GM23248 (cell line): ENCODE measurements at regions not wholly inside any gene's neighbourhood (a gene's known extent, or its start where the extent isn't known, plus 50 kb on each side); places are given as distances from the start of the nearest gene placed in this dataset.

Source experiments
- DNase-seq: peaks from one replicate; pipeline ENCODE4 v3.0.0-alpha.2; 2015
- H2AFZ ChIP-seq: fragments of 200-600 bp; sonication (generic); 2 replicates; pipeline ENCODE4 v1.6.1; 2016; ENCODE audit warnings: antibody characterized with exemption
- H3F3A ChIP-seq: fragments of 200-600 bp; sonication (generic); 2 replicates; pipeline ENCODE4 v1.6.1; 2016; ENCODE audit warnings: mild to moderate bottlenecking, antibody characterized with exemption, mixed run types; ENCODE audit not compliant: insufficient read depth
- H3K27ac ChIP-seq: fragments of 200-600 bp; sonication (generic); 2 replicates; pipeline ENCODE4 v1.5.1; 2016; ENCODE audit warnings: mild to moderate bottlenecking
- H3K27me3 ChIP-seq: fragments of 200-600 bp; sonication (generic); replicated peaks from 2 replicates; pipeline ENCODE4 v1.6.1; 2016; ENCODE audit warnings: mild to moderate bottlenecking; ENCODE audit not compliant: insufficient read depth
- H3K36me3 ChIP-seq: fragments of 200-600 bp; sonication (generic); 2 replicates; pipeline ENCODE4 v1.6.1; 2016; ENCODE audit warnings: low read depth, mild to moderate bottlenecking
- H3K4me1 ChIP-seq: fragments of 200-600 bp; sonication (generic); 2 replicates; pipeline ENCODE4 v1.6.1; 2016; ENCODE audit warnings: mild to moderate bottlenecking; ENCODE audit not compliant: insufficient read depth
- H3K4me2 ChIP-seq: fragments of 200-600 bp; sonication (generic); one replicate; pipeline ENCODE4 v1.6.1; 2016; ENCODE audit warnings: mild to moderate bottlenecking; ENCODE audit not compliant: unreplicated experiment
- H3K4me3 ChIP-seq: fragments of 200-600 bp; sonication (generic); 2 replicates; pipeline ENCODE4 v1.5.1; 2016; ENCODE audit warnings: mild to moderate bottlenecking
- H3K79me2 ChIP-seq: fragments of 200-600 bp; sonication (generic); 2 replicates; pipeline ENCODE4 v1.6.1; 2016; ENCODE audit warnings: mild to moderate bottlenecking; ENCODE audit not compliant: insufficient read depth
- H3K9ac ChIP-seq: fragments of 200-600 bp; sonication (generic); 2 replicates; pipeline ENCODE4 v1.6.1; 2016; ENCODE audit warnings: mild to moderate bottlenecking
- H3K9me2 ChIP-seq: fragments of 200-600 bp; sonication (generic); 2 replicates; pipeline ENCODE4 v1.6.1; 2016; ENCODE audit warnings: mixed run types, mild to moderate bottlenecking, moderate library complexity; ENCODE audit not compliant: insufficient read depth
- H3K9me3 ChIP-seq: fragments of 200-600 bp; sonication (generic); one replicate; pipeline ENCODE4 v1.6.1; 2017; ENCODE audit warnings: low read depth
- H4K20me1 ChIP-seq: fragments of 200-600 bp; sonication (generic); 2 replicates; pipeline ENCODE4 v1.6.0; 2016; ENCODE audit not compliant: insufficient read depth
- EZH2 ChIP-seq: fragments of 200-600 bp; sonication (generic); IDR thresholded peaks from 2 replicates; pipeline ENCODE4 v1.6.1; 2018; ENCODE audit warnings: antibody characterized with exemption, mild to moderate bottlenecking; ENCODE audit not compliant: insufficient read depth, poor library complexity, severe bottlenecking
- EZH2phosphoT487 ChIP-seq: fragments of 200-600 bp; sonication (generic); IDR thresholded peaks from 2 replicates; pipeline ENCODE4 v1.6.1; 2018; ENCODE audit warnings: antibody characterized with exemption, moderate library complexity, mild to moderate bottlenecking, low read depth; ENCODE audit not compliant: insufficient read depth
- WGBS, 2 experiments: methylation state at CpG; one replicate each; pipeline ENCODE4 v1.1.6; 2015 to 2017; ENCODE audit warnings: low lambda C conversion rate in 2 of 2, low coverage in 1 of 2; ENCODE audit errors: missing lambda C conversion rate in 2 of 2; 5-methylcytosine and 5-hydroxymethylcytosine counted together
- in situ Hi-C: fragments of 300-500 bp; cut with MboI; formaldehyde crosslinking; loops from 2 replicates; pipeline ENCODE4 v1.15.0; 2020

GRCh38 chr20:18971574-18971973 is 158.0 kb downstream of the SCP2D1 start:
- H3K4me3 ChIP-seq: no peak overlapping the region

GRCh38 chr20:18972251-18972876 is 158.8 kb downstream of the SCP2D1 start:
- no peak overlapping the region for H3K9ac ChIP-seq
- DNase-seq: no peak
- H4K20me1 ChIP-seq: no peaks in the 10 kb centered on the region
- no peaks in the 10 kb centered on the region for H3K9me3 ChIP-seq
- H3K79me2 ChIP-seq: no peaks in the 10 kb centered on the region
- no peak overlapping the region for H3K4me3 ChIP-seq
- no peak overlapping the region for H3K4me2 ChIP-seq
- H3K36me3 ChIP-seq: no peaks in the 10 kb centered on the region
- WGBS, 2 experiments: 17 to 19% methylated on average over 3 of the region's 3 CpGs
- TF ChIP-seq EZH2 (no peak), EZH2phosphoT487 (no peak)
- no peak overlapping the region for H2AFZ ChIP-seq
- no peaks in the 10 kb centered on the region for H3F3A ChIP-seq
- no peaks in the 10 kb centered on the region for H3K9me2 ChIP-seq
- H3K4me1 ChIP-seq: no peaks in the 10 kb centered on the region
- H3K27ac ChIP-seq: no peak overlapping the region
- no peaks in the 10 kb centered on the region for H3K27me3 ChIP-seq
- in situ Hi-C loops: no loop called here

More at GRCh38 chr20:18971574-18971973, 158.0 kb downstream of the SCP2D1 start:
- Histone ChIP-seq H3K9me3 (no peaks in the 10 kb centered on the region), H3K27me3 (no peaks in the 10 kb centered on the region), H2AFZ (no peak overlapping the region), H3K4me1 (no peaks in the 10 kb centered on the region), H4K20me1 (no peaks in the 10 kb centered on the region), H3K36me3 (no peaks in the 10 kb centered on the region), H3F3A (no peaks in the 10 kb centered on the region), H3K9me2 (no peaks in the 10 kb centered on the region), H3K79me2 (no peaks in the 10 kb centered on the region), H3K9ac (no peak overlapping the region), H3K27ac (no peak overlapping the region), H3K4me2 (no peak overlapping the region)
- 42 to 43% methylated on average over 2 of the region's 2 CpGs for WGBS, 2 experiments
- DNase-seq: no peak
- TF ChIP-seq EZH2 (no peak), EZH2phosphoT487 (no peak)
- in situ Hi-C loops: no loop called here

- Histone ChIP-seq H3K4me2 (no peak overlapping the region), H3K27ac (no peak overlapping the region), H3K79me2 (no peaks in the 10 kb centered on the region), H3K9me3 (no peaks in the 10 kb centered on the region), H3K36me3 (no peaks in the 10 kb centered on the region), H3K27me3 (no peaks in the 10 kb centered on the region), H4K20me1 (no peaks in the 10 kb centered on the region), H3K4me3 (no peak overlapping the region), H3F3A (no peaks in the 10 kb centered on the region), H3K9me2 (no peaks in the 10 kb centered on the region), H2AFZ (no peak overlapping the region), H3K4me1 (no peaks in the 10 kb centered on the region), H3K9ac (no peak overlapping the region)
- TF ChIP-seq EZH2phosphoT487 (no peak), EZH2 (no peak)
- peak; percentile 9 for DNase-seq
- in situ Hi-C loops: no loop called here
- WGBS, 2 experiments: 2 to 3% methylated on average over 7 of the region's 7 CpGs
Measured at GRCh38 chr20:18973529-18974173, 160.1 kb downstream of the SCP2D1 start.

GRCh38 chr20:18974660-18975059 is 161.1 kb downstream of the SCP2D1 start:
- in situ Hi-C loops: no loop called here
- Histone ChIP-seq H3K27me3 (no peaks in the 10 kb centered on the region), H3K36me3 (no peaks in the 10 kb centered on the region), H3K9me3 (no peaks in the 10 kb centered on the region), H3F3A (no peaks in the 10 kb centered on the region), H3K79me2 (no peaks in the 10 kb centered on the region), H3K4me2 (no peak overlapping the region), H3K9ac (no peak overlapping the region), H3K4me1 (no peaks in the 10 kb centered on the region), H2AFZ (no peak overlapping the region), H3K4me3 (no peak overlapping the region), H3K27ac (no peak overlapping the region), H3K9me2 (no peaks in the 10 kb centered on the region), H4K20me1 (no peaks in the 10 kb centered on the region)
- TF ChIP-seq EZH2phosphoT487 (no peak), EZH2 (no peak)
- no peak for DNase-seq
- 10 to 23% methylated on average over 1 of the region's 1 CpG for WGBS, 2 experiments
